ENCODE measurements at regions not wholly inside any gene's neighbourhood (a gene's known extent, or its start where the extent isn't known, plus 50 kb on each side); places are given as distances from the start of the nearest gene placed in this dataset.

DNA sequence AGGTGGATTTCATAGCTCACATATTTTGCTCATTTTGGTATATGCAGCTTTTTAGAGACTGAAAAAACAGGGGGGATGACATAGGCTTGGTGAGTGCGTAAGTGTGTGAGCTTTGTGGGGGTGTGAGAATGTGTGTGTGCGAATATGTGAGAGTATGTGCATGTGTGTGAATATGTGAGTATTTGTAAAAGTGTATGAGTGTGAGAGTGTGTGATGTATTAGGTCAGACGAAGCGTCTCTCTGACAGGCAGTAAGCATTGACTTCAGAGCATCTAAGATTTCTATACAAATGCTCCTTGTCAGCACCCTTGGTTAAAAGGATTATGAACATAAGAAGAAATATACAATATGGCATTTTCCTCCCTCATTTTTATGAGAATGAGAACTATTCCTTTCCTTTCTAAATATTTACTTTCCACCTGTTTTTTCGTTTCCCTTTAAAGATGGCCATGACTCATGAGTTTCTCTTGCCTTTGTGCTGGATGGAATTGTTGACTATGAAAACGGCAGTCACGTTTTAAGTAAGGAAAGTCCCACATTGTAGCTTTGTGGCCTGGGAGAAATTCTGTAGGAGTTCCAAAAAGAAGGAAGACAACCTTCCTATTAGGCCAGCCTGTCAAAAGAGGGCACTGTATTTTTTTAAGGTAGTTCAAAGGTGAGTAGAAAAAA, 276.4 kb downstream of the FOXL1 start:
- no peak for TF ChIP-seq CBFB (CRISPR knock-in tag; IDR thresholded peaks at IDR 0.05; ENCODE audit: low read depth)
- no peak for TF ChIP-seq ZNF317 (CRISPR knock-in tag; IDR thresholded peaks at IDR 0.05; ENCODE audit: borderline replicate concordance, low read depth)
- TF ChIP-seq, protein P1, sequence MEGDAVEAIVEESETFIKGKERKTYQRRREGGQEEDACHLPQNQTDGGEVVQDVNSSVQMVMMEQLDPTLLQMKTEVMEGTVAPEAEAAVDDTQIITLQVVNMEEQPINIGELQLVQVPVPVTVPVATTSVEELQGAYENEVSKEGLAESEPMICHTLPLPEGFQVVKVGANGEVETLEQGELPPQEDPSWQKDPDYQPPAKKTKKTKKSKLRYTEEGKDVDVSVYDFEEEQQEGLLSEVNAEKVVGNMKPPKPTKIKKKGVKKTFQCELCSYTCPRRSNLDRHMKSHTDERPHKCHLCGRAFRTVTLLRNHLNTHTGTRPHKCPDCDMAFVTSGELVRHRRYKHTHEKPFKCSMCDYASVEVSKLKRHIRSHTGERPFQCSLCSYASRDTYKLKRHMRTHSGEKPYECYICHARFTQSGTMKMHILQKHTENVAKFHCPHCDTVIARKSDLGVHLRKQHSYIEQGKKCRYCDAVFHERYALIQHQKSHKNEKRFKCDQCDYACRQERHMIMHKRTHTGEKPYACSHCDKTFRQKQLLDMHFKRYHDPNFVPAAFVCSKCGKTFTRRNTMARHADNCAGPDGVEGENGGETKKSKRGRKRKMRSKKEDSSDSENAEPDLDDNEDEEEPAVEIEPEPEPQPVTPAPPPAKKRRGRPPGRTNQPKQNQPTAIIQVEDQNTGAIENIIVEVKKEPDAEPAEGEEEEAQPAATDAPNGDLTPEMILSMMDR (IDR thresholded peaks at IDR 0.05), result no peak
- TF ChIP-seq, protein P2, sequence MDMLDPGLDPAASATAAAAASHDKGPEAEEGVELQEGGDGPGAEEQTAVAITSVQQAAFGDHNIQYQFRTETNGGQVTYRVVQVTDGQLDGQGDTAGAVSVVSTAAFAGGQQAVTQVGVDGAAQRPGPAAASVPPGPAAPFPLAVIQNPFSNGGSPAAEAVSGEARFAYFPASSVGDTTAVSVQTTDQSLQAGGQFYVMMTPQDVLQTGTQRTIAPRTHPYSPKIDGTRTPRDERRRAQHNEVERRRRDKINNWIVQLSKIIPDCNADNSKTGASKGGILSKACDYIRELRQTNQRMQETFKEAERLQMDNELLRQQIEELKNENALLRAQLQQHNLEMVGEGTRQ (CRISPR knock-in tag; IDR thresholded peaks at IDR 0.05), result no peak
- TF ChIP-seq NFYB (CRISPR knock-in tag; conservative IDR thresholded peaks at IDR 0.05; ENCODE audit: low read depth), result no peak
- TF ChIP-seq, protein P3, sequence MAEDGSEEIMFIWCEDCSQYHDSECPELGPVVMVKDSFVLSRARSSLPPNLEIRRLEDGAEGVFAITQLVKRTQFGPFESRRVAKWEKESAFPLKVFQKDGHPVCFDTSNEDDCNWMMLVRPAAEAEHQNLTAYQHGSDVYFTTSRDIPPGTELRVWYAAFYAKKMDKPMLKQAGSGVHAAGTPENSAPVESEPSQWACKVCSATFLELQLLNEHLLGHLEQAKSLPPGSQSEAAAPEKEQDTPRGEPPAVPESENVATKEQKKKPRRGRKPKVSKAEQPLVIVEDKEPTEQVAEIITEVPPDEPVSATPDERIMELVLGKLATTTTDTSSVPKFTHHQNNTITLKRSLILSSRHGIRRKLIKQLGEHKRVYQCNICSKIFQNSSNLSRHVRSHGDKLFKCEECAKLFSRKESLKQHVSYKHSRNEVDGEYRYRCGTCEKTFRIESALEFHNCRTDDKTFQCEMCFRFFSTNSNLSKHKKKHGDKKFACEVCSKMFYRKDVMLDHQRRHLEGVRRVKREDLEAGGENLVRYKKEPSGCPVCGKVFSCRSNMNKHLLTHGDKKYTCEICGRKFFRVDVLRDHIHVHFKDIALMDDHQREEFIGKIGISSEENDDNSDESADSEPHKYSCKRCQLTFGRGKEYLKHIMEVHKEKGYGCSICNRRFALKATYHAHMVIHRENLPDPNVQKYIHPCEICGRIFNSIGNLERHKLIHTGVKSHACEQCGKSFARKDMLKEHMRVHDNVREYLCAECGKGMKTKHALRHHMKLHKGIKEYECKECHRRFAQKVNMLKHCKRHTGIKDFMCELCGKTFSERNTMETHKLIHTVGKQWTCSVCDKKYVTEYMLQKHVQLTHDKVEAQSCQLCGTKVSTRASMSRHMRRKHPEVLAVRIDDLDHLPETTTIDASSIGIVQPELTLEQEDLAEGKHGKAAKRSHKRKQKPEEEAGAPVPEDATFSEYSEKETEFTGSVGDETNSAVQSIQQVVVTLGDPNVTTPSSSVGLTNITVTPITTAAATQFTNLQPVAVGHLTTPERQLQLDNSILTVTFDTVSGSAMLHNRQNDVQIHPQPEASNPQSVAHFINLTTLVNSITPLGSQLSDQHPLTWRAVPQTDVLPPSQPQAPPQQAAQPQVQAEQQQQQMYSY (CRISPR knock-in tag; IDR thresholded peaks at IDR 0.05), result no peak
- TF ChIP-seq, protein P4, sequence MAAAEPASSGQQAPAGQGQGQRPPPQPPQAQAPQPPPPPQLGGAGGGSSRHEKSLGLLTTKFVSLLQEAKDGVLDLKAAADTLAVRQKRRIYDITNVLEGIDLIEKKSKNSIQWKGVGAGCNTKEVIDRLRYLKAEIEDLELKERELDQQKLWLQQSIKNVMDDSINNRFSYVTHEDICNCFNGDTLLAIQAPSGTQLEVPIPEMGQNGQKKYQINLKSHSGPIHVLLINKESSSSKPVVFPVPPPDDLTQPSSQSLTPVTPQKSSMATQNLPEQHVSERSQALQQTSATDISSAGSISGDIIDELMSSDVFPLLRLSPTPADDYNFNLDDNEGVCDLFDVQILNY (CRISPR knock-in tag; IDR thresholded peaks at IDR 0.05), result no peak
- no peak for TF ChIP-seq CREB1 (CRISPR knock-in tag; IDR thresholded peaks at IDR 0.05)
- TF ChIP-seq, protein P5, sequence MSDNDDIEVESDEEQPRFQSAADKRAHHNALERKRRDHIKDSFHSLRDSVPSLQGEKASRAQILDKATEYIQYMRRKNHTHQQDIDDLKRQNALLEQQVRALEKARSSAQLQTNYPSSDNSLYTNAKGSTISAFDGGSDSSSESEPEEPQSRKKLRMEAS (CRISPR knock-in tag; IDR thresholded peaks at IDR 0.05), result no peak
- TF ChIP-seq TEAD1 (CRISPR knock-in tag; IDR thresholded peaks at IDR 0.05), result no peak
- no peak for TF ChIP-seq ETV6 (CRISPR knock-in tag; IDR thresholded peaks at IDR 0.05)
- TF ChIP-seq ELF4 (CRISPR knock-in tag; IDR thresholded peaks at IDR 0.05; ENCODE audit: low read depth), result no peak
